HG02798 (cell line): ENCODE measurements at regions not wholly inside any gene's neighbourhood (a gene's known extent, or its start where the extent isn't known, plus 50 kb on each side); places are given as distances from the start of the nearest gene placed in this dataset.

Source experiments
- ATAC-seq: cut with Tn5 transposase; IDR thresholded peaks from one replicate; pipeline ENCODE4 v1.9.1; 2021; ENCODE audit warnings: mild to moderate bottlenecking; ENCODE audit not compliant: unreplicated experiment, poor library complexity

DNA sequence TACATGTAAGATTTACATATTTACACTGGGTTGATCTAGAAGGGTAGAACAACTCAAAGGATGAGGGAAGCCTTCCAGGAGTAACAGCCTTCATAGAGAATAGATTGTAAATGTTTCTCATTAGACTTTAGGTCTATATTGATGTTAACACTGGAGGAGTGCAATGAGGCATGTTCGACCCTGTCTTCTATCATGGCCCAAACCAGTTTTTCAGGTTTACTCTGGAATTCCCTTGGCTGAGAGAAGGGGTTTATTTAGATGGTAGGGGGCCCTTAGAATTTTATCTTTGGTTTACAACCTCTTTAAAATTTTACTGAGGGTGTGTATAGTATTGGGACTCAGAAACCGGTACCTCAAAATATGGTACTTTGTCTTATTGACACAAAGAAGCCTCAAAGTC is 634.9 kb upstream of the PIK3C3 start:
- no peak for ATAC-seq

DNA sequence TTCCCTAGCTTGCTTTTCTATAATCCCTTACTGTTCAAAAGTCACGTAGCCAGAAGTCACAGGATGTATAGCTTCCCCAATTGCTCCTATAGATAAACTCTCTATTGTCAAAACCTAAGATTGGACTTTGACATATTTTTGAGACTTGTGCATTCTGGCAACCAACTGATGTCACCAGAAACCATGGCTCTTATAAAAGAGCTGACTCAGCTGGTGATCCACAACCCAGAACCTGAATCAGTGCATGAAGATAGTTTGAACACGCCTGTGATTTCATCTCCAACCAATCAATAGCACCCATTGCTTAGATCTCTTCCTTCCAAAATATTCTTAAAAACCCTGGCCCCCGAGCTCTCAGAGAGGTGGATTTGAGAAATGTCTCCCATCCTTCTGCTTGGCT is 639.9 kb upstream of the PIK3C3 start:
- ATAC-seq = no peak

DNA sequence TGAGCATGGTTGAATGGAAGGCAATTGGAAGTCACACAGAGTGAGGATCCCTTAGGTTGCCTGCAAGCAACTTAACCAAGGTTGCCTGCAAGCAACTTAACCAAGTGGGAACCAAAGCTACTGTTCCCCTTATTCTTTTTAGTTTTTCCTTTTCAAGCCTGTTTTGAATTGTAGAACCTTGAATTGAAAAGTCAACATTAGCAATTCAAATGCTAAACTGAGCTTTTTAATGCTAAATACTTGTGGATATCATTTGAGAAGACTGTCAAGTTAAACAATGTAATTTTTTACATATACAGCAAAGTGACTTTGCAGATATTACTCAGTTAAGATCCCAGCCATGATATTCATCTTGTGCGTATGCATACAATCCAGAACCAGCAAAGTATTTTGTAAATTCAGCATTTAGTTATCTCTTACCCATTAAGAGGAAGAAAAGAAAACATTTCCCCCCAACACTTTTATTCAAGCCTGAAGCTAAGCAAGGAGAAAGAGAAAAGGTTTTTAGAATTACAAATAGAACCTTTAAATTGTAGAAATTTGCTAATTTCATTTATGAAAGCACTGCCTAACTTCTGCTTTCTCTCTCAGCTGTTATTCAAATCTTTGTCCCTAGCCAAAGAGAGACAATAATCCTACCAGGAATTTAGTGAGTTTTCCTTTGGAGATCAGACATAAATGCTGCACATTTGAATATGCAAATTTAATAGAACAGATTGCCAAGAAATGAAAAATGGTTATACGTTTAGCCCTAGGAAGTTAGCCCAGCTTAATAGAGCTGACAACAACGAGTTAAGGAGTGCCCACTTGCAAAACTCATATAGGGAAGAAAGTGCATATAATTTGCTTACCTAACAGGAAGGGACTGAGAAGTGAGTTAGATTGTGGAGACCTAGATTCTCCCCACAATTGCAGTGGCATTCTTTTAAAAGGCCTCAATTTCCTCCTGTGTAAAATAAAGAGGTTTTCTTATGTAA is 643.2 kb upstream of the PIK3C3 start:
- no peak for ATAC-seq

DNA sequence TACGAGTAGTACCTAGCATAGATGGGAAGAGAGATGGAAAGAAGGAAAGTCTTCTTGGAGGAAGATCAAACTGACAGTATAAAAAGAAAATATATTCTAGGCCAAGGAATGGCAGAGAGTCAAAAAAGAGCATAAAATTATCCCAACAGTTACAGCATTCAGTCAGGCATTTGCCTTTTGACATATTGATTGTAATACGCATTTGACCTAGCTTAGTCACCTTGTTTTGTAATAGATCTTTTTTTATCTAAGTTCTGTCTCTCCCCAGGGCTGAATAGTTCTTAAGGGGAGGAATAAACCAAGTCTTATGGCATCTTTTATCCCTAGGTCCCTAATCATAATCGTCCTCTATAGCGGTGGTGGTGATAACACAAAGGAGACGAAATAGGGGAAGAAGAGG is 657.3 kb upstream of the PIK3C3 start:
- ATAC-seq = no peak

DNA sequence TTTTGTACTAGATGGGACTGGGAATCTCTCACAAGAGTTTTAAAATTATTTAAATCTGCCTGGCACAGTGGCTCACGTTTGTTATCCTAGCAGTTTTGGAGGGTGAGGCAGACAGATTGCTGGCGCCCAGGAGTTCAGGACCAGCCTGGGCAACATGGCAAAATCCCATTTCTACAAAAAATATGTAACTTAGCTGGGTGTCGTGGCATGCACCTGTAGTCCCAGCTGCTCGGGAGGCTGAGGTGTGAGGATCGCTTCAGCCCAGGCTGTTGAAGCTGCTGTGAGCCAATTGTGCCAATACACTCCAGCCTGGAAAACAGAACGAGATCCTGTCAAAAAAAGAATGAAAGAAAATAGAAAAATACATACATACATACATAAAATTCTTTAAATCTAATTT is 685.7 kb upstream of the PIK3C3 start:
- no peak for ATAC-seq

DNA sequence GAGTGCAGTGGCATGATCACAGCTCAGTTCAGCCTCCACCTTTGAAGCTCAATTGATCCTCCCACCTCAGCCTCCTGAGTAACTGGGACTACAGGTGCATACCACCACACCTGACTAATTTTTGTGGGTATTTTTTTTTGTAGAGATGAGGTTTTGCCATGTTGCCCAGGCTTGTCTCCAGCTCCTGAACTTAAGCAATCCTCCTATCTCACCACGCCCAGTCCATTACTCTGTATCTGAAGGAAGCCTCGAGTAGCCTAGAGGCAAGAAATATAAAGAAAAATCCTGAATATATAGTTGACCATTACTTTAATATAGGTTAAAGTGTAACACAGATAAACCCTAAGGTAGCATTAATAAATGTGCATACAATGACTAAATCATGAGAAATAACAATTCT is 686.8 kb upstream of the PIK3C3 start:
- ATAC-seq = no peak

DNA sequence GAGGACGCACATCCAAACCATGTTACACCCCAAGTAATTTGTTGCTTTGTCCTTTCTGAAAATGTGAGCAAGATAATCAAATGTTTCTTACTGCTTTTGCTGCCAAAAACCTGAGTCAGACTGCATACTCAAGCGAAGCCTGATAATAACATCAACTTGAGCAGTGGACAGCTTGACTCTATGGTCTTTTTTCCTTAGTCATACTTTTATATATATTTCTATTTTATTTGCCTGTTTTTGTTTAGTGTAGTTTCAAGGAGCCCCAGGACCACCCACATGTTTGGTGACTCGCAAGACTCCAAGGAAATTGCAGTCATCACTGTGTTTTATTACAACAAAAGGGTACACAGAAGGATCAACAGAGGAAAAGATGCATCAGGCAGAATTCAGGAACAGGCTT is 688.4 kb upstream of the PIK3C3 start:
- no peak for ATAC-seq

DNA sequence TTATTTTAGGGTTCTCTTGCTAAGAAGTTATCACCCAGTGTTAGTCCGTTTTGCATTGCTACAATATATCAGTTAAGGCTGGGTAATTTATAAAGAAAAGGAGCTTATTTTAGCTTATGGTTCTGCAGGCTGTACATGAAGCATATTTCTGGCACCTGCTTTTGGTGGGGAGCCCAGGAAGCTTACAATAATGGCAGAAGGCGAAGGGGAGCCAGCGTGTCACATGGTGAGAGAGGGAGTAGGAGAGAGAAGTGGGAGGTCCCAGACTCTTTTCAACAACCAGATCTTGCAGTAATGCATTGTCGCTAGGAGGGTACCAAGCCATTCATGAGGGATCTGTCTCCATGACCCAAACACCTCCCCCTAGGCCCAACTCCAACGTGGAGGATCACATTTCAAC is 688.8 kb upstream of the PIK3C3 start:
- no peak for ATAC-seq

DNA sequence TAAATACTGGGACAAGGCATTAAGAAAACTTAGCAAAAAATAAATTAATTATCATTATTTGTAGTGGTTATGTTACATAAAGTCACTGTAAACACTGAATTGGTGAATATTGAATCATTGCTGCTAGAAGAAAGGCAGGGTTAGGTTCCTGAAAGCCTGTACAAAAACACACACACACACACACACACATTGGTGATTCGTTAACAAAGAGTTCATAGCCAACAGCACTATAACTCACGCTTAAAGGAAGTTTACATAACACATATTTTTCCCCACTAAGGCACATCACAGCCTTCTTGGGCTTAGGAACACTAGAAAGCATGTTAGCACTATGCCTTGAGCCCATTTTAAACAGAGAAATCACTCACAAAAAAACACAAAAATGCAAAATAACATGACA is 690.0 kb upstream of the PIK3C3 start:
- ATAC-seq = no peak

DNA sequence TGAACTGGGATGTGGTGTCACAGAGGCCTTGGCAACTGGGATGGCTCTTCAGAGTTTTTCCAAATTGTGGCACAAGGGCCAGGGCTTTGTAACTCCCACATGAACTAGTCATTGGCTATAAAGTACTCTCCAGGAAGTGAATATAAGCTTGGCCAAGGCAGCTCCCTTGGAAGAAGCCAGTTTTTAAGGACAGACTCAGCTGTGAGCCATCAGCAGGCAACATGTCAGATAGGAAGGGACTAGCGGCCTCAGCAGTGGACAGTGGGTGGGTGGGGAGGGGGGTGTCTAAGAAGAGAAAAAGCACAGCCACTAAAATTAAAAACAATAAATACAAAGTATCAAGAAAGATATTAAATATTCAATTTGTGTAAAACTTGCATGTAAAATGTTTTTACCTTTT is 691.1 kb upstream of the PIK3C3 start:
- no peak for ATAC-seq

DNA sequence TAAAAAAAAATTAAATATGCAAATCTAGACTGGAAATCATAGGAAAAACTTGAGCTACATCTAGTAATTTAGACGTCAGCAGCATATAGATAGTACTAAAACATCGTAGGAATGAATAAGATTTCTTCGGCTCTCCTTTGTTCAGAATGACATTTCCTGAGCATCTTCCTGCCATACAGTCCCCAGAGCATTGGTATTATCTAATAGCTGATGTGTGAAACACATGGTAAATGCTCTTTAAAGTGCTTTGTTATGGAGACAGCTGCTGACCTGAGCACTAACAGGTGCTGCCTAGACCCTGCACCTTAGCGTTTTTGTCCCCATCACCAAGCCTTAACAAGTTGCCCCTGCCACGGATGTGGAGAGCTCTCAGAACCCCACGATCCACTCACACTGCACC is 692.3 kb upstream of the PIK3C3 start:
- no peak for ATAC-seq

DNA sequence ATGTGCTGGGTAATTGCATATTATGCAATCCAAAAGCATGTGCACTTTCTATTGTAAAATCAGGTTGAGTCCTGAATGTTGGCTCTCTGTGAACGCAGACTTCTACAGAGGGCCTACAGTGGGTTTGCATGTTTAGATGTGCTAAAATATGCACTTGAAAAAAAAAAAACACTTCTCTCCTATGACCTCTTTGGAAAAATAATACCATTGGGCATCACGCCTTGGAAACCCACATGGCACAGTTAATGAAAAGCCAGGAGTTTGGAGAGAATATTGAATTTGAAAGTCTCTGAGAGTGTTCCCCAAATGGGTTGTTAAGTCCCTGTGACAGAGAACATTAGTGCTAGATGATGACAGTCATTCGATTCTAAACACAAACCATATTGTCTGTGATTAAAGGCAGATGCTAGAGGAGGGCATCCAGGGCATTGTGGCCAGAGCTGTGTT is 710.4 kb upstream of the PIK3C3 start:
- ATAC-seq = no peak

DNA sequence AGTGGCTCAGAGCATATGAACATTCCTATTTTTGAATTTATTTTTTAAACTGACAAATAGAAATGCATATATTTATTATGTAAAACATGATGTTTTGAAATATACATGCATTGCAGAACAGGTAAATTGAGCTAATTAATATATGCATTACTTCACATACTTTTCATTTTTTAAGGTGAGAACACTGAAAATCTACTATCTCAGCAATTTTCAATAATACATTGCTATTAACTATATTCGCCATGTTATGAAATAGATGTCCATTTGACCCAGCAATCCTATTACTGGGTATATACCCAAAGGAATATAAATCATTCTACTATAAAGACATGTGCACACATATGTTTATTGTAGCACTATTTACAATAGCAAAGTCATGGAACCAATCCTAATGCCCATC is 717.7 kb upstream of the PIK3C3 start:
- no peak for ATAC-seq

DNA sequence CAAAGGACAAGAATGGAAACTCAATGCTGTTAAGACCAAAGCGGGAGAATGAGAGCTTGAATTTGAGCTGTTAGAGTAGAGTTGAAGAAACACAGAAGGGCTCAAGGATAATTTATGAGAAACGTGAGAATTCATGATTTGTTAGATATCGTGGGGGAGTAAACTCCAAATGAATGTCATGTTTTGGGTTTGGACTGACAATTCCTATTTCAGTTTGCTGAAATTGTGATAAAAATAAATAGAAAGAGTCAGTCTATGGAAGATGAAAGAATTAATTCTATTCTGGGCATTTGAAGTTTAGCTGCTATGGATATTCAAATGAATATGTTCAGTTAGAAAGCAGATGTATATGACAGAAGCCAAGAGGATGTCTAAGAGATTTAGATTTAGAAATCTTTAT is 723.4 kb upstream of the PIK3C3 start:
- ATAC-seq = no peak

DNA sequence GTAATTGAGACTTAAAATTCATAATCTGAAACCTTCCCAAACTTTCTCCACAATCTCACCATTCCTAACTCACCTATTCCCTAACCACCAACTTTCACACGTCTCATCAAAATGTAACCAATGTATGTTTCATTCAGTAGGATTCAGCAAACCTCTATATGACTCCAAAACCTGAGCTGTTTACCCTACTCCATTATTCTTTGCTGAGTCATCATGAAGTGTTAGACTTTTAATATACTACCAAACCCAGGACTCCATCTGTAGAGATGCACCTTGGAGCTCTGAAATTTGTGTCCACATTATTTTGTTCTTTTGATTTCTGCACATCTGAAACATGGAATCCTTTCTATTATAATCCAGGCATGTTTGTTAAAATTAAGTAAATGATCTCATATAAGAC is 727.0 kb upstream of the PIK3C3 start:
- no peak for ATAC-seq

DNA sequence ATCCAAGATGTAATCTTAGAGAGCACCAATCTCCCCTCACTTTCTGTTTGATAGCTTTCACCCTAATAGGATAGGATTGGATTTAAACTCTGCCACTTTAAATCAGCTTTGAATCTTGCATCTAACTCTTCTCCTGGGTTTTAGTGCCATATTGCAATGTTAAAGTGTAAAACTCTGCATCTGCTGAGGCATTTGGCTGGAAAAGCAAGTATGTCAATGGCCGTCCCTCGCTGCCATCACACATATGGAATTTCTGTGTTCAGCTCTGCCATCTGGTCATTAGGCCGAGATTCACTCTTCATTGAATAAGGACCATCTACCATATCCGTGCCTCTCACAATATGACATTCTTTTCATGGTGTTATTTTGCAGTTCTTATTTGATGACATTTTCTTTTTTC is 728.1 kb upstream of the PIK3C3 start:
- no peak for ATAC-seq

DNA sequence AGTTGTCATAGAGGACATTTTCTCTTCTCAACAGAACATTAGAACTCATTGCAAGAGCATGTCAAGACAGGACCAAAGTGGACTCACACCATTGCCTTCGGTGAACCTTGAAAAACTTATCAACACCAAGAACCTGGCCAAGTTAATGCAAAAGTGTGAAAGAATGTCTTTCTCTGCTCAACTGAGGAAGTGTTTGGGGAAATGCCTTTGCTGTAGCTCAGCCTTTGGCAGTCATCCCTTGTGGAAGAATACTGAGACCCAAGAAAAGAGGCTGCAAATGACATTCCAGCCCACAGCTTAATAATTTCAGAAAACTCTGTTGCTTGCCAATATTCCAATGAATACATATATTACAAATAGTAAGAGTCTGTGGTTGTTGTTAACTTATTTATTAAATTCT is 728.8 kb upstream of the PIK3C3 start:
- no peak for ATAC-seq

DNA sequence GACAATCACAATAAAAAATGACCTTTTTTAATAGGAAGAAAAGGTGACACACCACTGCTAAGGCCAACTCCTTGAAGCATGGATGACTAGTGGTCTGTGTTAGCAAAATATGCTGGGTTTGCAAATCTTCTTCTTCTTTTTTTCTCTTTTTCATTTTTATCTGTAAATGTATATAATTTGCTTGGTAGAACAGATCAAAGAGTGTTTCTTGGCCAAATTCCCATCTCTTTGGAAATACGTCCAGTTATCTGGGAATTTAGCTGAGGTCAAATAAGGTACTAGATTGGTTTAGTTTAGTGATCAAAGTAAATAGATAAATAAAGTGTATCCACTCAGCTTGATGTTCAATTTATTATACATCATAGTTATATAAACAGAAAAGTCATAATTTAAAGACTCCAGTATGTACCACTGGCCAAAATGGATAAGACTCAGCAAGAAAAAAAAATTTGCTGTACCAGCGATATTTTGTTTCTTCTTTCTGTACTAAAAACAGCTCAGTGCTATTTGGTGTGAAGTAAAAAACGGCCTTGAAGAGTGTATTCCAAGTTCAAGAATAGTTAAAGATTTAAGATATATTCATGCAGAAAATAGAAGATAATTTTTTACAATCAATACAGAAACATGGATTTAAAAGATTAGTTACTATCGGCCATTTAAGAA is 738.6 kb upstream of the PIK3C3 start:
- ATAC-seq = no peak

DNA sequence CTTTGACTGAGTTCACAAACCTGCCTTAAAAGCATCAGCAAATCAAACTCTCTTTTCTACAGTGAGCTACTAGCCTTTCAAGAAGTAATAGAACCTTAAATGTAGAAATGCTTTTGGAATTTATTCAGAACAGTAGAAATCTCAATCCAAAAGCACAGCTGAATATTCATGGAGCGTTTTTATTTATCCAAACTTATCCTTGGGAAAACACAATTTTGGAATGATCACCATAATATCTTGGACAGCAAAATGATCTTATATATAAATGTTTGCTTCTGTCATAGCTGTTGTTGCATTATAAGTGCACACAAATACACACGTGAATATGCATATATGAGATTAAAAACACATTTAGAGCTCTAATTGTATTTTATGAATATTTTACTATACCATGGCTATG is 747.3 kb upstream of the PIK3C3 start:
- ATAC-seq = no peak

DNA sequence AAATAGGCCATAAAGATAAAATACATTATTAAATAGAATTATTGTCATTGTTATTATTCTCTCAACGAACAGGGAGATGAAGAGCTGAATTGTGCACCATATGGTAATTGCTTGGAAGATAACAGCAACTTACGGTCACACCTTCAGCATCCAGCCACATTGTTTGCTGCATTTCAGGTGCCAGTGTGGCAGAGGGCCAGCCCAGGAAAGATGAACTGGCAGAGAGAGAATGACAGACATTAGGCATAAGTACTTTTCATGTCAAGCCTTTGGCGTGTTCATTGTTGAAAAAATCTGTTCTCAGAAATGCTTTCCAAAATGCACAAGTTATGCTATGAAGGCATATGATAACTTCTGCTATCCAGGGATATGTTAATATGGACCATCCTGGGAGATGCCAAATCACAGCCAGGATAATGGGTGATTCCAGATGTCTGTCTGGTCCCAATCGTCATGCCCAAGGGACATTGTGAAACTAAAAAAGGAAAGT is 748.6 kb upstream of the PIK3C3 start:
- ATAC-seq = no peak

DNA sequence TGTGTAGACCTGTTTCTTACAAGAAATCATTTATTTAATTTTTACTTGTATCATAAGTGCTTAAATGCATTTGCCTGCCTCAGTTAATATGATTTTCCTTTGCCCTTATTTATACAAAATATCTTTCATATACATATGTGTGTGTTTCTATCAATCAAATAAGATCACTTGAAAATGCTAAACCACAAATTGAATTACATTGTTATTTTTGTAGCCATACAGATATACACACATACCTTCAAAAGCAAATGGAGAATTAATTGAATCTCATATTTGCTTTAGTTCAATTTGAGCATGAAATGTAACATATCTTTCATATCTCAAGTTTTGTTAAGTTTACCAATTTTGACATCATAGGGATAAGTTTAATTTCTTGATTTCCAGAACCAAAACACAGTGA is 755.8 kb upstream of the PIK3C3 start:
- ATAC-seq = no peak

DNA sequence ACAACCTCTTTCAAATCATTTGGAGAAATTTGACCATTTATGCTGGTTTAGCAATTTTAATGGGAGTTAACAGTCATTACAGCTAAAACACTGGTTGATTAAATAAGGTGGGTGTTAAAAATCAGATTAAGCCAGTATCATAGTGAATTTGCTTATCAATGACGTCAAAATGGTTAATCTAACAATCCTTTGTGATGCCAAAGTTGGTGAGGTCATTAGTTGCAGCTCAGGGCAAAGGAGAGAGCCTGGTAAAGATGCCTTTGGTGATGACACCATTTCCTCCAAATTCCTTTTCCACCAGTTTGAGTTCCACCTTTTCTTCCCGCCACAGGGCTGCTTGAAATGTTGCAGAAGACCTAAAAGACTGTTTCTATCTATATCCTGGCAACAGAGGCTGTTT is 757.1 kb upstream of the PIK3C3 start:
- no peak for ATAC-seq
